Endothelial cell of umbilical vein (primary cell): ENCODE measurements at regions not wholly inside any gene's neighbourhood (a gene's known extent, or its start where the extent isn't known, plus 50 kb on each side); places are given as distances from the start of the nearest gene placed in this dataset.

ENCODE experiments used
- BruUV-seq: library from RNA; stranded (reverse); fragments of 400-500 nt; replicated peaks from 2 replicates; lab custom pipeline; 2021; lab: Mats Ljungman, UMichigan
- CTCF ChIA-PET: fragments of 300-600, 350-600 bp; sonication (Branson Sonifier 250); formaldehyde crosslinking; loops from one replicate; lab custom pipeline; 2021; ENCODE audit warnings: antibody characterized with exemption, inconsistent platforms; lab: Charles Lee
- POLR2A ChIA-PET: fragments of 300-600, 350-600 bp; sonication (Branson Sonifier 250); formaldehyde crosslinking; loops from one replicate; lab custom pipeline; 2021; ENCODE audit warnings: antibody characterized with exemption, inconsistent platforms; lab: Charles Lee
- DNase-seq: peaks from one replicate; pipeline ENCODE4 v3.0.0-alpha.2; 2011; ENCODE audit warnings: low read depth, low spot score
- FAIRE-seq: peaks from 2 replicates; lab custom pipeline; 2011; peaks lifted over from hg19 to GRCh38; lab: Jason Lieb, UNC
- H2AFZ ChIP-seq: 2 replicates; pipeline ENCODE4 v1.6.0; 2012; ENCODE audit warnings: low read depth, low read length, control low read depth, inconsistent platforms
- H3K27ac ChIP-seq: 2 replicates; pipeline ENCODE4 v1.5.1; 2011; ENCODE audit warnings: low read depth, mild to moderate bottlenecking, control low read depth, low read length, moderate library complexity; ENCODE audit not compliant: insufficient read depth
- H3K27me3 ChIP-seq, 2 experiments: 2 replicates each; pipeline versions ENCODE4 v1.6.0 to v1.6.1; 2011; ENCODE audit warnings: low read length in 2 of 2, mixed read lengths in 1 of 2; ENCODE audit not compliant: control insufficient read depth in 2 of 2, insufficient read depth in 2 of 2
- H3K36me3 ChIP-seq, 2 experiments: 2 replicates in 1 of 2; 3 replicates in 1 of 2; pipeline ENCODE4 v1.5.1; 2011; ENCODE audit warnings: low read length in 2 of 2, mild to moderate bottlenecking in 1 of 2, moderate library complexity in 1 of 2; ENCODE audit not compliant: control insufficient read depth in 2 of 2, insufficient read depth in 2 of 2; ENCODE audit errors: extremely low read depth in 1 of 2
- H3K4me1 ChIP-seq: 3 replicates; pipeline ENCODE4 v1.5.1; 2011; ENCODE audit warnings: mild to moderate bottlenecking, low read length; ENCODE audit not compliant: control insufficient read depth, insufficient read depth; ENCODE audit errors: extremely low read depth
- H3K4me2 ChIP-seq: 2 replicates; pipeline ENCODE4 v1.6.1; 2011; ENCODE audit warnings: low read length, control low read depth, mixed read lengths; ENCODE audit not compliant: insufficient read depth
- H3K4me3 ChIP-seq, 3 experiments: fragments of 200-600 bp in 1 of 3; sonication (generic), shearing (Covaris generic) in 1 of 3; replicated peaks in 1 of 3; 2 replicates each; pipeline ENCODE4 v1.5.1; 2011 to 2016; ENCODE audit warnings: control low read depth in 3 of 3, low read length in 3 of 3, mild to moderate bottlenecking in 2 of 3, inconsistent platforms in 1 of 3, low read depth in 1 of 3, moderate library complexity in 1 of 3; ENCODE audit not compliant: insufficient read depth in 1 of 3
- H3K79me2 ChIP-seq: 2 replicates; pipeline ENCODE4 v1.6.0; 2012; ENCODE audit warnings: low read length, inconsistent platforms; ENCODE audit not compliant: control insufficient read depth, insufficient read depth
- H3K9ac ChIP-seq: replicated peaks from 2 replicates; pipeline ENCODE3; 2011; ENCODE audit warnings: low read length, control low read depth; ENCODE audit not compliant: insufficient read depth; ENCODE audit errors: extremely low read depth
- H3K9me1 ChIP-seq: replicated peaks from 3 replicates; pipeline ENCODE4 v1.6.0; 2011; ENCODE audit warnings: mild to moderate bottlenecking, low read length; ENCODE audit not compliant: control insufficient read depth, insufficient read depth; ENCODE audit errors: extremely low read depth
- H3K9me3 ChIP-seq: replicated peaks from 2 replicates; pipeline ENCODE4 v1.5.1; 2012; ENCODE audit warnings: low read length, inconsistent platforms; ENCODE audit not compliant: control insufficient read depth, insufficient read depth
- H4K20me1 ChIP-seq: replicated peaks from 2 replicates; pipeline ENCODE3; 2011; ENCODE audit warnings: mild to moderate bottlenecking, low read length; ENCODE audit not compliant: control insufficient read depth, insufficient read depth; ENCODE audit errors: extremely low read depth
- CTCF ChIP-seq, 2 donors: IDR thresholded peaks; 1 replicate in 1 of 2; 2 replicates in 1 of 2; pipeline ENCODE4 v1.5.1; 2011; ENCODE audit warnings: low read length in 2 of 2, mild to moderate bottlenecking in 2 of 2, moderate library complexity in 2 of 2, control low read depth in 1 of 2, inconsistent platforms in 1 of 2, low read depth in 1 of 2; ENCODE audit not compliant: insufficient read depth in 1 of 2; ENCODE audit errors: extremely low read depth in 1 of 2
- EZH2 ChIP-seq: IDR thresholded peaks from 2 replicates; pipeline ENCODE4 v1.6.1; 2012; ENCODE audit warnings: borderline replicate concordance, low read depth, mild to moderate bottlenecking, moderate library complexity, low read length, inconsistent platforms; ENCODE audit not compliant: severe bottlenecking
- FOS ChIP-seq: IDR thresholded peaks from 2 replicates; pipeline ENCODE4 v1.6.1; 2011; ENCODE audit warnings: mild to moderate bottlenecking, low read length, moderate library complexity, borderline replicate concordance; ENCODE audit not compliant: insufficient read depth
- GATA2 ChIP-seq: IDR thresholded peaks from 2 replicates; pipeline ENCODE4 v1.7.0; 2011; ENCODE audit warnings: low read depth, mild to moderate bottlenecking, moderate library complexity, mixed read lengths, low read length; ENCODE audit not compliant: insufficient read length, insufficient read depth
- JUN ChIP-seq: IDR thresholded peaks from 2 replicates; pipeline ENCODE4 v1.6.1; 2011; ENCODE audit warnings: borderline replicate concordance, low read depth; ENCODE audit not compliant: insufficient read length, insufficient read depth
- MAX ChIP-seq: IDR thresholded peaks from 2 replicates; pipeline ENCODE4 v1.6.1; 2011; ENCODE audit not compliant: insufficient read depth, insufficient read length
- MYC ChIP-seq: IDR thresholded peaks from one replicate; pipeline ENCODE4 v1.6.1; 2011; ENCODE audit warnings: mild to moderate bottlenecking, low read depth, low read length
- POLR2A ChIP-seq: IDR thresholded peaks from 2 replicates; pipeline ENCODE4 v1.6.1; 2012; ENCODE audit warnings: low read depth, mild to moderate bottlenecking, control low read depth, low read length
- POLR2AphosphoS5 ChIP-seq: IDR thresholded peaks from 2 replicates; pipeline ENCODE4 v1.6.1; 2012; ENCODE audit warnings: low read depth, mild to moderate bottlenecking, control low read depth, low read length, moderate library complexity; ENCODE audit not compliant: insufficient read depth
- dilution Hi-C: fragments of 300-500 bp; cut with MboI; formaldehyde crosslinking; loops from one replicate; pipeline ENCODE4 v1.15.0; 2019; ENCODE audit warnings: low sequenced_read_pairs; ENCODE audit not compliant: extremely low pct_ligation_motif_present
- intact Hi-C: fragments of 100-400 bp; cut with micrococcal nuclease; formaldehyde crosslinking; loops from one replicate; pipeline ENCODE4 v1.10.0; 2022

DNA sequence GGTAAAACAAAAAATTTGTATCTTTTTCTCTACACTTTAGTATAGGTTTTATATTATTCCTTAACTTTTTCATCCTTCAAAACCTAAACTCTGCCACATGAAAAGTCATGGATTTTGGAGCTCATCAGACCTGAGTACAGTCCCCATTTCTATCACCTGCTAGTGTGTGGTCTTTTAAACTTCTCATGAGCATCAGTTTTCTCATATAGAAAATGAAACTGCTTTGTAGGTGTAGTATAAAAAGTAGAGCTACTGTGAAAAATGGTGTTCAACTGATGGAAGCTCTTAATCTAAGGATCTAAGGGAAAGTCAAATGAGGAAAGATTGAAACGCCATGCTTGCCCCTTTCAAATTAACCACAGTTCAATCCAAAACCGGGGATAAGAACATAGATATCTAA is 686.5 kb downstream of the MECOM start:
- Histone ChIP-seq H2AFZ (no peak overlapping the region), H3K79me2 (no peaks in the 10 kb centered on the region), H3K36me3 (no peaks in the 10 kb centered on the region), H3K4me1 (peaks cover 2% of the 10 kb centered on the region), H3K9me3 (no peaks in the 10 kb centered on the region), H3K9ac (no peak overlapping the region), H3K4me2 (no peak overlapping the region), H3K4me3 (no peak overlapping the region), H3K9me1 (no peaks in the 10 kb centered on the region), H3K27ac (no peak overlapping the region), H3K27me3 (no peaks in the 10 kb centered on the region), H4K20me1 (no peaks in the 10 kb centered on the region)
- FAIRE-seq (no peak), DNase-seq (no peak)
- BruUV-seq: no TSS peak
- CTCF ChIA-PET: interaction anchor here (0.6 to 1.6 kb wide), 4 partner anchors 9 to 110 kb away, joined by 3 read pairs; no protein-coding TSS in a partner anchor
- dilution Hi-C loops: no loop called here
- no peak for TF ChIP-seq JUN
- no peak for TF ChIP-seq GATA2
- TF ChIP-seq FOS: no peak
- no peak for TF ChIP-seq POLR2A
- TF ChIP-seq POLR2AphosphoS5: no peak
- TF ChIP-seq MAX: no peak
- no peak for TF ChIP-seq CTCF (IDR thresholded peaks at IDR 0.05; ENCODE audit: extremely low read depth in 1 of 2, insufficient read depth in 1 of 2, low read depth in 1 of 2, low read length in 2 of 2)
- TF ChIP-seq MYC: no peak
- TF ChIP-seq EZH2: no peak
- POLR2A ChIA-PET: no interaction called here
- intact Hi-C loops: no loop called here
